GM18873 (cell line): ENCODE measurements at regions not wholly inside any gene's neighbourhood (a gene's known extent, or its start where the extent isn't known, plus 50 kb on each side); places are given as distances from the start of the nearest gene placed in this dataset.

Source experiments
- ATAC-seq: cut with Tn5 transposase; IDR thresholded peaks from one replicate; pipeline ENCODE4 v1.9.1; 2021; ENCODE audit warnings: mild to moderate bottlenecking, moderate library complexity, moderate number of reproducible peaks; ENCODE audit not compliant: unreplicated experiment, low FRiP score

DNA sequence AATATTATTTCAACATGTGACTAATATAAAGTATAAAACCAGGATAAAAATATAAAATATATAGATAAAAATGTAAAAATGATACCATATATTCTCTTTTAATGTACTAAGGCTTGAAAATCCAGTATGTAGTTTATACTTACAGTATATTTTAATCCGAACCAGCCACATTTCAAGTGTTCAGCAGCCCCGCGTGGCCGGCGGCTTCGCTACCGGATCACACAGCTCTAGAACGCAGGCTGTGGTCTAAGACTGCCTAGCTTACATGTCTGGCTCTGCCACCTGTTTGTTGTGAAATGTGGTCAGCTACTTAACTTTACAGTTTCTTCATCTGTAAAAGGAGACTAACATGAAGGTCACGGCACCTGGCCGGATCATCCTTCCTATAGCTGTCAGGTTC is 189.7 kb upstream of the TBX3 start:
- ATAC-seq: no peak

DNA sequence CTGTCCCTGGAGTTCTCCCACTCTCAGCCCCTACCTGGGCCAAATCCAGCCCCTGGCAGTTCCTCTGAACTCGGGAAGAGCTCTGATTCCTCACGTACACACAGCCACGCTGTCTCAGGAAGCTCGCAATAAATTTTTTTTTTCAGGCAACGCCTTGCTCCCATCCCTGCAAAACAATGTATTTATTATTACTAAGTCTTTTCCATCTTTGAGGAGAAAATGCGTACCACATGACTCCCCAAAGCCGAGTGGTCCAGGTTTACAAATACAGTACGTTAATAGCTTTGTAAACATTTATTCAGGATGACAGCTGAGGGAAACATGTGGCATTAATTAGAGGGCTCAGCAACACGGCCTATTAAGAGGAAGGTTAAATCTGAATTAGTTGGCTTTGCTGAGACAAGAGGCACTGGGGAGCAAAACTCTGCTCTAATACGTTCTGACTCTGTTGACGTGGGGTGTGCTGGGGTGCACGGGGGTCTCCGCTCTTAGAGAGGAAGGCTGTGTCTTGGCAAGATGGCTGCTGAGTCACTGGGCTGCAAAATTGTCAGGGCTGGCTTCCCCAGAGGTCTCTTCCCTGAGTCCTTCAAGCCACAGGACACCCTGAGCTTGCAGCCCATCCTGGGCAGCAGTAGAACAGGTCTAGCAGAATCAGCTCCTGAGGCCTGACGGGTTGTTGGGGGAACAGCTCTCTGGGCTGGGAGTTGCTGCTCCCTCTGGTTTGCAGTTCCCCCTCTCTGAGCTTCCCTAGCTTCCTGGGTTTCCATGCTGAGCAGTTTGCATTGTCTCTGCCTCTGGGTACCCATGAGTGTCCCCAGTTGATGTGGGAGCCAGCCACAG is 185.2 kb upstream of the TBX3 start:
- ATAC-seq: no peak

DNA sequence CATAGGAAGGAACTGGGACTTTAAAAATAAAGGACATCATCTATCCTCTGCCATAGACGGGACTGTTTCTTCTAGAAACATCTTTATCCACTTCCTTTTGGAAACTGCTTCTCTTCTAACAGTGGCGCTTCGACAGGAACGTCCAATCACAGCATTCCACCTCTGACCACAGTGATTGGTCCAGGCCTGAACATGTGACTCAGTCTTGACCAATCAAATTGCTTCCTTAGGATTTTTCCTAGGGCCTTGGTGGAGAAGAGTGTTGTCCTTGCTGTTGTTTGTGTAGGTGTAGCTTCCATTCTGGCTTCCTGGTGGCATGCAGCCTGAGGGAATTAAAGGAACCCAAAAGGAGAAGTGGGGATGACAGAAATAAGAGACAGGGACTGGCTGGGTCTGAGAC is 182.4 kb upstream of the TBX3 start:
- ATAC-seq: no peak

DNA sequence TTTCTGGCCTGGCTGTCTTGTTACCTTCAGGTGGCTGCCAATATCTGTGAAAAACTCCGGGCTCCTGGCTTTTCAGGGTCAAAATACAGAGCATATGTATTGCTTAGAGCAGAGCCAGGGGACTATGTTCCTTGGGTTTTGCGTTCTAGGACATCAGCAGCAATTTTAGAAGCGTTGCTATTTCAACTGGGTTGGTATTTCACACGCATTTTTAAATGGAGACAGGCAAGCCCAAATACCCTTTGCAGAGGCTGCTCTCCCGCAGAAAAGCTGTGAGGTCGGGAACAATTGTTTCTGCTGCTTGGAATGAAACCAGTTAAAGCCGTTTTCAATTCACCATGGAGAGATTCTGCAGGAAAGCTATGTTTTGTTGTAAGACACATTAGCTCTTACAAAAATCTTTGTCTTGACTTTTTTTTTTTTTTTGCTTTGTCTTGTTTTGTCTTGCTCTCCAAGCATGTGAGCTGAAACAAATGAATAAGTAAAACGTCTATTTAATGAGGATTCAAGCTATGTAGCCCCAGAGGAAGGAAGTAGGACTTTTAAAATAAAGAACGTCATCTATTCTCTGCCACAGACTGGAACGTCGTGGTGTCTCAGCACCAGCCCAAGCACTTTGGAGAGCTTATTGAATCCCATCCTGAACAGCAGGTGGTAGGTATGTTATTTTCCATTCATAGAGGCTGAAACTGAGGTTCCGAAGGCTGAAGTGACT is 181.0 kb upstream of the TBX3 start:
- no peak for ATAC-seq

DNA sequence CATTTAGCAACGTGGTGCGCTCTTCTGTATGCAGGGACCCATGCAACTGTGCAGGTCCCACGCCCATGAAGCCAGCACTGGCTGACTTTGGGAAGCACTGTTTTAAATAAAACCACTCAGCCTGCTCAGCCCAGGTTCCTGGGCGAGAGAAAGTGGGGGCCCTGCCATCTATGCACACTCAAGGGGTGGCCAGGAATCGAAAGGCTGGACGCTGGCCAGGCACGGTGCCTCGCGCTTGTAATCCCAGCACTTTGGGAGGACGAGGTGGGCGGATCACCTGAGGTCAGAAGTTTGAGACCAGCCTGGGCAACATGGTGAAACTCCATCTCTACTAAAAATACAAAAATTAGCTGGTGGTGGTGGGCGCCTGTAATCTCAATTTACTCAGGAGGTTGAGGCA is 179.9 kb upstream of the TBX3 start:
- no peak for ATAC-seq

DNA sequence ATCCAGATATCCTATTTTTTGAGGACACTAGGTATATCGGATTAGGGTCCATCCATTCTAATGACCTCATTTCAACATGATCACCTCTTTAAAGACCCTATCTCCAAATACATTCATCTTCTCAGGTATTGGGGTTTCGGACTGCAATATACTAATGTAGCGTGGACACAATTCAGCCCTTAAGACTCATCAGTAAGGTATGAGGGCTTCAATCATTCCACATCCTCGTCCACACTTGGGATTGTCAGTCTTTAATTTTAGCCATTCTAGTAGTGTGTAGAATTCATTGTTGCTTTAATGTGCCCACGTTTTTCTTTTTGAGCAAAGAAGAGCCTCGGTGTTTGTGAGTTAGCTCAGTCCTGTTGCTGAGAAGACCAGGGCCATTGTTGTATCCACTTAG is 177.0 kb upstream of the TBX3 start:
- no peak for ATAC-seq

DNA sequence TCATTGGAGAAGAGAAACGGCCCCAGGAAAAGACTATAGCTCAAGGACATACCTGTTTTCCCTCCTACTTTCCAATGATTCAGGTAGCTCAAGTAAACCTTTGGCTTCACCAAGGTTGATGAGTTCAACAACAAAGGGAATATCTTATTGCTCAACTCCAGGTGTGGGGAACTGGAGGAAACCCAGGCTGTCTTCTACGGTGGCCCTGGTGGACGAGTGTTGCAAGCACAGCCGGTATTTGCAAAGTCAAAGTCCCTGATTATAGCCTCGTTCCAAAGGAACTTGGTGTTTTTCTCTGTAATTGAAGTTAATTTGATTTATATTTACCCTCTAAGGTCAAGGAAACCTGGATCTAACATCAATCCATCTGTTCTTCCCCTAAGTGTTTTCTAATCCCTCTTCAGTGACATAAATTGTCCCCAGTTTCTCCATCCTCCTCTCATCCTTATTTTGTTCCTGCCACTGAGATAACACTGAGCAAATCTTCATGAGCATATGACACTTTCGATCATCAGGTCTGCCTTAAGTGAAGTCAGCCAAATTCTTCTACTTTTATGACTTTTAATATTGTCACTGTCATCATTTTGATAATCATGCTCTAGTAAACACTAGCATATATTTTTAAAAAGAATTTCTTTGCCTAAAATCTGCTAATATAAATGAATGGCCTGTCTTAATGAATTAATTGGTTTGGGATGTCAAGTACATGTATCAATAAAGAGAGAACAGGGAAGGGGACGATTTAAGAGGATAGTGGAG is 174.6 kb upstream of the TBX3 start:
- no peak for ATAC-seq

DNA sequence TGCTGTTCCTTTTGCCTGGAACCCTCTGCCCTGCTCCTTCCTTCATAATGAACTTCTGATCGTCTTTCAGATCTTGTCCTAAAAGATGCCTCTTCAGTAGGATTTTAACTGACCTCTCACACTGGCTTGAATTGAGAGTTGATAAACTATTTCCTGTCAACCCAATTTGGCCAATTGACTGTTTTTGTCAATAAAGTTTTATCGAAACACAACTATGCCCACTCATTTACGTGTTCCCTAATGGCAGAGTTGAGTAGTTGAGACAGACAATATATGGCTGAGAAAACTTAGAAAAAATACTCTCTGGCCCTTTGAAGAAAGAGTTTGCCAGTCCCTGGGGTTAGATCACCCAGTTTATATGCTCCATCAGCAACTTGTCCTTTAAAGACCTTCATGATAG is 171.7 kb upstream of the TBX3 start:
- no peak for ATAC-seq

DNA sequence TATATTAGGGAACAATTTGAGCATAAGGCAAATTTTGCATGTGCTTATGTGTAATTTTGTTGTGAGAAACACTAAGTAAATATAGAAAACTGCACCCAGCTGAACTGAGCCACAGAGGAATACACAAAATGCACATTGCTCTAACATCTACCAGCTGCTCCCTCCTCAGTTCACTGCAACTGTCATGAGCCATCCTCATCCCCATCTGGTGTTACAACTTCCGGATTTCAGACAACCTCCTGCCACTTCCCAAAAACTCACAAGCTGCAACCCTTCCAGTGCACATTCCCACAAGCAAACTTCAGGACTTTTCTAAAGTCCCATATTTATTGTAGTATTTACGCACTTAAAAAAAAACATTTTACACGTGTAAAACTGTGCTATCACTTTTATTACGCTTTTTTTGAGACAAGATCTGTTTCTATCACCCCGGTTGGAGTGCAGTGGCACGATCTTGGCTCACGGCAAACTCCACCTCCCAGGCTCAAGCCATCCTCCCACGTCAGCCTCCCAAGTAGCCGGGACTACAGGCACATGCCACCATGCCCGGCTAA is 169.1 kb upstream of the TBX3 start:
- ATAC-seq: no peak

DNA sequence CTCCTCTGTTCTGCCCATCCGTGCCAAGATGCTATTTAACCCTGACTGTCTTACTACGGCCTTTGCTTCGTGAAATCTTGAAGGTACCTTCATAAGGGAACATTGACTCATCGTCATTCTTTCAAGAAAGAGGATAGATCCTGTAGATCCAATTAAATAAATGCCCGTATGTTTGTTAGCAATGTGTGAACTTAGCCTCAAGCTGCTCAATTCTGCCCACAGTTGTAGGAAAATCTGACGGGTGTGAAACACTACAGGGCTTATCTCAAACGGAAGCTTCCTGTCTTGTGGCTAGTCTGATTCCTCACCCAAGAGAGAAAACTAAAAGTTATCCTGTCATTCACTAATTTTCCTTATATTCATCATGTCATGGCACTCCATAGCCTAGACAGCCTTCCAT is 168.0 kb upstream of the TBX3 start:
- ATAC-seq: no peak

DNA sequence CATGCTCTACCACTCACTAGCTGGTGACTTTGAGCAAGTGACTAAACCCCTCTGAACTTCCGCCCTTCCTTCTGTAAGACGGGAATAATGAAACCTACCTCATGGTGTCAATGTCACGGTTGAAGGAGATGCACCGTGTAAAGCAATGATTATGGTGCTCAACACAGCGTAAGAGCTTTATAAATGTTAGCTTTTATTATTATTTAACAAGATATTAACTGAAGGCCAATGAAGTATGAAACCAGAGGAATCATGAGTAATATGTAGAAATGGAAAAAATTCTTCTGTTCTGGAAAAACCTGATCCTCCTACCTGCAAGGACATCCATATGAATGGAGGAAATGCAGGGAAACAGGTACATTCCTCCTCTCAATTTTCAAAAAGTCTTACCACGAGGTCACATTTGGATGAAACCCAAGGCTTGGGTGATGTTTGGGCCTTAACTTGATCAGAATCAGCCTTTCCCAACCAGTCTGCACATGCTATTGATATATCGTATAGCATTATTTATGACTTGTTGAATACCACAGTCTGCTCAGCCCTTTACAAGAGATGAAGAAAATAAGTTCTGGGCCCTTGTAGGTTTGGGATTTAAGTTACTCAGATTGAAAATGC is 166.8 kb upstream of the TBX3 start:
- ATAC-seq: no peak

DNA sequence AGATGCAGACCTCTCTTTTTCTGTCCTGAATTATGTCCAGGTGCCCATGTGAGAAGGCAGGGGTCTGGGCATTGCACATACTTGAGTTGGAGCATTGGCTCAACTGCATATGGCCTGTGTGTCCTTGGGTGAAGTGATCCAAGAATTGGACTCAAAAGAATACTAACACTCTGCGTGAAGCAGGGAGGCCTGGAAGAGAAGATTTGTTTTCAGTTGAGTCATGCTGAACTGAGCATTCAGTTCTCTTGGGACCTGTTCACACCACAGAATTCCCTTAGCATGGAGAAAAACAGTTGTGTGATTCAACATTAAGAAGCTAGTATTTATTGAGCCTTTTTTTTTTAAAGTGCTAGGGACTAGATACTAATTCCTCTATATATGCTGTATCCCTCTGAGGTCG is 164.7 kb upstream of the TBX3 start:
- ATAC-seq: no peak

DNA sequence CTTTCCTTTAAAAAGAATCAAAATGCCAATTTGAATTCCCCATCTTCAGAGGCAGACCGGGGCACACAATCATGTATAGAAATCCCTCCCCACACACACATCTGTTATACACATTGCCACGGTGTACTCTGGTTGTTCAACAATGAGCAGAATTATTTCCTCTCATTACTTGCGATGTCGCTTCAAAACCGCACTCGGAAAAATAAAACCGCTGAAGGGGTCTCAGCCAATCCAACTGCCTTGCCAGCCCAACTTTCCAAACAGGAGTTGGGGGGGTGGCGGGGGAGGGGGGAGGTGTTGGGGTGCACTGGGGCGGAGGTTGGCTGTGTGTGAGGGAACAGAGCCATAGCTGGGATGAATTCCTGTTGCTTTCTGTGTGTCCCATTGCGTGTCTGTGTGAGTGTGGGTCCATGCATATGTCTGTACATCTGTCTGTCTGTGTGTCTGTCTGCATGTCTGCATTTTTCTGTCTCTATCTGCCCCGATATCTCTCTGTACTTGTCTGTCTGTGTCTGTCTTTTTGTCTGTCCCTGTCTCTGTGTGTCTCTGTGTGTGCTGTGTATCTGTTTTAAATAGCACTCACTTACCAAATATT is 163.6 kb upstream of the TBX3 start:
- ATAC-seq: no peak

DNA sequence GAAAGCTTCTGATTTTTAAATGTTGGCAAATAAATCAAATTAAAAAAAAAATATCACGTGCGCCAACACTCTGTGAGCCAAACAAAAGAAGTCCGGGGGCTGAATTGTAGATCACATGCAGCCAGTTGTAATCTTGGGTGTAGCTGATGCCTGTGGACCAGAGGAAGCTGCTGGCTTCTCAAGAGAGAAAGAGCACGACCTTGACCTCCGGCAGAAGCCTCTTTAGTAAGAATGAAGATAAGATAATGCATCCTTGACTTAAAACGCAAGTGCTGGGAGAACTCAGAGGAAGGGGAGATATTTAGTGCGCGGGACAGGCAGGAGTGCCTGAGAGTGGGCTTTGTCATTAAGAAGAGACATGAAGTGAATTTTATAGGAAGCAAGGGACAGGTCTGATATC is 162.8 kb upstream of the TBX3 start:
- no peak for ATAC-seq

DNA sequence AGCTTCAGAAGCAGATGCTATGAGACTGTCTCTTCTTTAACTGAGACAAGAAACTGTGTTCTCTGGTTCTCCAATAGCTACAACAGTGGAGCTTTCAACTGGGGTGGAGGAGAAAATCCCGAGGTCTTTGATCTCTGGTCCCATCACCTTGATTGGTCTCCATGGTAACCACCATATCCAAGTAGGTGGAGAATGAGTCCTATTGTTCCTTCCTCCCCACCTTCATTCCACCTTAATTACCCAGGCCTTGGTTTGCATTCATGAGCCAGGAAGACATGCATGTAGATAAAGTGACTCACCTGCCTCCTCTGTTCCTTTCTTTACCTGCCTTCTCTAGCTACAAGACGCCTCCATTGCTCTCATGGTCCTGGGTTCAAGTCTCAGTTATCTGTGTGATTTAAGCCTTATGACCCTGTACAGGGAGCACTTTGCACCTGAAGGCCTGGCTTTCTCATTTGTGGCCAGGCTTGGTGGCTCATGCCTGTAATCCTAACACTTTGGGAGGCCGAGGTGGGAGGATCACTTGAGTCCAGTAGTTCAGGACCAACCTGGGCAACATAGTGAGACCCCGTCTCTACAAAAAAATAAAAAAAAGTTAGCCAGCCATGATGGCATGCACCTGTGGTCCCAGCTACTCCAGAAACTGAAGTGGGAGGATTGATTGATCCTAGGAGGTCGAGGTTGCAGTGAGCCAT is 157.7 kb upstream of the TBX3 start:
- no peak for ATAC-seq

DNA sequence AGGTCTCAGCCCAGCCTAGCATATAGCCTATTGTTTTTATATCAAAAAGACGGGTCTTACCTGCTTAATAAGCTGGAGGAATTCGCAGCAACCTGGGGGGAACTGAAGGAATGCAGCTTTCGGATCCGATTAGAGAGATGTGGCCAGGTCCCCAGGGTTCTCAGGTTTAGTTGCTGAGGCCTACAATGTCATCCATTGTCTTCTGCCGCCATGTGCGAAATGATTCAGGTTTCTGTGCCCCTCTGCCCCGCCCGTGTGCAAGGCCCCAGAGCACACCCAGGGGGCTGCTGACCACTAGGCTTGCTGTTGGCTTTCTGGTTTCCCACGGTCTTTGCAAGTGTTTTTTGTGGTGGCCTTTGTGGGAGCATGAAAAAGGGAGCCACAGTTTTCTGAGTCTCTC is 154.5 kb upstream of the TBX3 start:
- ATAC-seq: no peak

DNA sequence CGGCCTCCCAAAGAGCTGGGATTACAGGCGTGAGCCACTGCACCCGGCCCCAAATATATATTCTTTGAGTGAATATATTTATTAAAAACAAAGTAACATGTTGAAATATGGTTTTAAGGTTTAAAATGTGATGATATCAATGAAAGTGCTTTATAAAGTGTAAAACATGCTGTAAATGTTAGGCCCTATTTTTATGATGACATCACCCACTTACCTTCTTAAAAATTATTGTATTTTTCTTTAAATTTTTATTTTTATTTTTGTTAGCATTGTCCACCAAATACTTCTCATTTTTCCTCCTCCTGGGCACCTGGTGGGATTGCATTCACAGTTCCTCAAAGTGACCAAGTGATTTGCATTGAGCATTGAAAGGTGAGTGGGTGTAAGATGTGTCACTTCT is 152.6 kb upstream of the TBX3 start:
- ATAC-seq: no peak

DNA sequence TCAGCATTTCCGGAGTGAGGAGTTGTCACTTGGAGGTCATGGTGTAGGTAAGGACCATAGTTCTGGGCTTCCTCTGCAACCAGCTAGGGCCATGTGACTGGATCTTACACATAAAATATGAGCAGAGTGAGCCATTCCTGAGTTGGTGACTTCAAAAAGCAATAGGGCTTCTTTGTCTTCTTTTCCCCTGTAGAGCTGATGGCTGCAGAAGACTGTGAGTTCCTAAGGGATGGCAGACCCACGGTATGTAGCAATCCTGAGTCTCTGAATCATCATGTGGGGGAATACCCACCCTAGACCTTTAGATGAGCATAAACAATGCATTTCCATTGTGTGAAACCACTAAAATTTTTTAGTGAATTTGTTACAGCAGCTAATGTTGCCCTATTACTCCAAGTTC is 151.1 kb upstream of the TBX3 start:
- no peak for ATAC-seq

DNA sequence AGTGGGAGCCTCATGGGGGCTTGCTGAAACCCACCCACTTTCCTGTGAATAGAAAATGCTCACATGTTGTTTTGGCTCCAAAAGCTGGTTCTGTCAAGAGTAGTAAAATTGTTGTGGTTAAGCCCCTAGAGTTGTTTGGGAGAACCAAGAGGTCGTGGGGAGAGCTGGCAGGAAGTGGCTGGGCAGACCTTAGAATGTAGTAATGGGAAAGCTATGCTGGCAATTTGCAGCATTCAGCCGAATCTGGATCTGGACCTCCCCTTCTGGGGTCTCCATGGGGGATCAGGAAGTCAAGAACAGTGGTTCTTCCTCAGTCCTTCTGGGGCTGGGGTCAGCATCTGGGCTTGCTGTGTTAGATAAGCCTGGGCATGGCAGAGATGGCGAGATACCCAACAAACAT is 150.6 kb upstream of the TBX3 start:
- ATAC-seq: no peak

DNA sequence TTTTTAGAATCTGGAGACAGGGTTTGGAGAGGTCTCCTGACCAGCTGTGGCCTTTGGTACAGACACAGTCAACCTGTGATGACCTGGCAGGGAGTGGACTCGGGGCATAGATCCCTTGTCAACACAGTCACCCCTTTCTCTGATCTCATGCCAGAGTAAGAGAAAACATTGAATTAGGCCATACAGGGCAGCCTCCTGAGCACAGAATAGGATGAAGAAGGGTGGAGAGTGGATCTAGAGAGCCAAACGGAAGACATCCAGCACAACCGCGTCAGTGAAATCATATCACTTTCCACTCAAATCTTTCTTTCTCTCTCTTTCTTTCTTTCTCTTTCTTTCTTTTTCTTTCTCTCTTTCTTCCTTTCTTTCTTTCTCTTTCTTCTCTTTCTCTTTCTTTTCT is 145.9 kb upstream of the TBX3 start:
- ATAC-seq: no peak
